ENCODE measurements at regions not wholly inside any gene's neighbourhood (a gene's known extent, or its start where the extent isn't known, plus 50 kb on each side); places are given as distances from the start of the nearest gene placed in this dataset.

DNA sequence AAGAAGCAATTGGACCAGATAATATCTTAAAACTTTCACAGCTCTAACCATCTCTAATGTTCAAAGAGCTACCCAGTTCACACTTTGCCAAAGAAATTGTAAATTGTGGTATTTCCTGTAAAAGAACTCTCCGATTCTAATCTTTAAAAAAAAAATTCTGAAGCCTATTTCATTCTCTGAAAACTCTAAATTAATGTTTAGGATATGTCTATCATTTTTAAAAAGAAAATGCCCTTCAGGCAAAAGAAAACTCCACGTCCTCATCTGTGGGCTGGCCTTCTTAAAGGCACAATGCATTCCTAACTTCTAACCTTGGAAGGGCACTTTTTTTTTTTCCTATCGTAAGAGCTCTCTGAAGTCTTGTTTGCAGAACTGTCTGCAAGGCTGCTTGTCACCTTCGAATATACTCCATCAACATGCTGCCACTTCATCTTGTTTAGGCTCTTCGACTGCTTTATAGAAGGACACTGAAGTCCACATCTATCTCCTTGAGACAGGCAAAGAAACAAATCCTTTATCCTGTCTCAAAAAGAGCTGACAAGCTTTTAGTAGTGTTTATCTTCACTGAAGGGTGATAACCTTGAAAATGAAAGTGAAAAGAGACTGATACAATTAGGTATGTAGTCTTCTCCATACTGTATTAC lies 124.3 kb upstream of the SLC39A10 start:
- Mint-ChIP-seq H3K9me3 (peaks cover 0 to 3% (median 0%) of the 10 kb centered on the region in 7 donors), H3K4me1 (peaks cover 55% of the 10 kb centered on the region), H3K27me3 (ENCODE audit: low read depth in 3 of 3) (no peaks in the 10 kb centered on the region), H3K27ac (peak overlapping the region; percentile 63 to 89 (median 77)), H3K4me3 (peak overlapping the region; percentile 63 to 83), H3K36me3 (no peaks in the 10 kb centered on the region)
- no peaks in the 10 kb centered on the region for H3K27me3 ChIP-seq (ENCODE audit: control insufficient read depth in 2 of 2, insufficient read depth in 2 of 2, low read length in 2 of 2)
- peak overlapping the region; percentile 84 for H2AFZ ChIP-seq (ENCODE audit: insufficient read depth, low read depth, low read length, poor library complexity, severe bottlenecking)
- H3K9ac ChIP-seq (ENCODE audit: insufficient read depth, low read length, poor library complexity, severe bottlenecking): peak overlapping the region; percentile 44
- no peaks in the 10 kb centered on the region for H3K79me2 ChIP-seq (ENCODE audit: insufficient read depth, low read length)
- DNase-seq: no peak
- peak overlapping the region in 2 of 3 experiments; percentile 59 to 68 for H3K4me3 ChIP-seq (replicated peaks in 1 of 3; ENCODE audit: low read depth in 2 of 3, low read length in 3 of 3)
- TF ChIP-seq, protein P1, sequence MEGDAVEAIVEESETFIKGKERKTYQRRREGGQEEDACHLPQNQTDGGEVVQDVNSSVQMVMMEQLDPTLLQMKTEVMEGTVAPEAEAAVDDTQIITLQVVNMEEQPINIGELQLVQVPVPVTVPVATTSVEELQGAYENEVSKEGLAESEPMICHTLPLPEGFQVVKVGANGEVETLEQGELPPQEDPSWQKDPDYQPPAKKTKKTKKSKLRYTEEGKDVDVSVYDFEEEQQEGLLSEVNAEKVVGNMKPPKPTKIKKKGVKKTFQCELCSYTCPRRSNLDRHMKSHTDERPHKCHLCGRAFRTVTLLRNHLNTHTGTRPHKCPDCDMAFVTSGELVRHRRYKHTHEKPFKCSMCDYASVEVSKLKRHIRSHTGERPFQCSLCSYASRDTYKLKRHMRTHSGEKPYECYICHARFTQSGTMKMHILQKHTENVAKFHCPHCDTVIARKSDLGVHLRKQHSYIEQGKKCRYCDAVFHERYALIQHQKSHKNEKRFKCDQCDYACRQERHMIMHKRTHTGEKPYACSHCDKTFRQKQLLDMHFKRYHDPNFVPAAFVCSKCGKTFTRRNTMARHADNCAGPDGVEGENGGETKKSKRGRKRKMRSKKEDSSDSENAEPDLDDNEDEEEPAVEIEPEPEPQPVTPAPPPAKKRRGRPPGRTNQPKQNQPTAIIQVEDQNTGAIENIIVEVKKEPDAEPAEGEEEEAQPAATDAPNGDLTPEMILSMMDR (IDR thresholded peaks at IDR 0.05): no peak
- peaks cover 47 to 57% of the 10 kb centered on the region in 2 donors for H3K4me1 ChIP-seq (ENCODE audit: control insufficient read depth in 1 of 2, insufficient read depth in 2 of 2, low read length in 2 of 2)
- no peaks in the 10 kb centered on the region for H3K9me3 ChIP-seq (replicated peaks in 1 of 2; ENCODE audit: control insufficient read depth in 1 of 2, insufficient read depth in 1 of 2, low read length in 2 of 2)
- intact Hi-C loops (cut with micrococcal nuclease): no loop called here
- no peaks in the 10 kb centered on the region for H3K36me3 ChIP-seq (replicated peaks in 1 of 2; ENCODE audit: control insufficient read depth in 1 of 2, insufficient read depth in 2 of 2, low read length in 2 of 2)
- WGBS (ENCODE audit: insufficient coverage): 8% methylated on average over 4 of the region's 5 CpGs
- H4K20me1 ChIP-seq (ENCODE audit: insufficient read depth, low read length): no peaks in the 10 kb centered on the region
- peak overlapping the region in 1 of 2 donors; percentile 90 for H3K27ac ChIP-seq (ENCODE audit: low read depth in 1 of 2, low read length in 2 of 2)
- H3K4me2 ChIP-seq (replicated peaks; ENCODE audit: extremely low read depth, low read length, poor library complexity, severe bottlenecking): peak overlapping the region; percentile 70

- DNase-seq: no peak
- peak overlapping the region in 1 of 3 experiments; percentile 68 for H3K4me3 ChIP-seq (replicated peaks in 1 of 3; ENCODE audit: low read depth in 2 of 3, low read length in 3 of 3)
- no peak overlapping the region for H3K4me3 Mint-ChIP-seq
- intact Hi-C loops (cut with micrococcal nuclease): no loop called here
- H3K9ac ChIP-seq (ENCODE audit: insufficient read depth, low read length, poor library complexity, severe bottlenecking): no peak overlapping the region
- H3K27ac ChIP-seq (ENCODE audit: low read depth in 1 of 2, low read length in 2 of 2): peak overlapping the region in 1 of 2 donors; percentile 90
- no peaks in the 10 kb centered on the region for H3K9me3 ChIP-seq (replicated peaks in 1 of 2; ENCODE audit: control insufficient read depth in 1 of 2, insufficient read depth in 1 of 2, low read length in 2 of 2)
- H3K4me2 ChIP-seq (replicated peaks; ENCODE audit: extremely low read depth, low read length, poor library complexity, severe bottlenecking): peak overlapping the region; percentile 70
- no peaks in the 10 kb centered on the region for H3K36me3 Mint-ChIP-seq
- no peaks in the 10 kb centered on the region for H3K27me3 ChIP-seq (ENCODE audit: control insufficient read depth in 2 of 2, insufficient read depth in 2 of 2, low read length in 2 of 2)
- no peaks in the 10 kb centered on the region for H4K20me1 ChIP-seq (ENCODE audit: insufficient read depth, low read length)
- WGBS (ENCODE audit: insufficient coverage): no CpG with 5 or more reads among the region's 1 CpG
- peak overlapping the region; percentile 84 for H2AFZ ChIP-seq (ENCODE audit: insufficient read depth, low read depth, low read length, poor library complexity, severe bottlenecking)
- peak overlapping the region in 5 of 7 donors; percentile 58 to 89 (median 68) for H3K27ac Mint-ChIP-seq
- peaks cover 0 to 1% (median 0%) of the 10 kb centered on the region in 3 donors for H3K27me3 Mint-ChIP-seq (ENCODE audit: low read depth in 3 of 3)
- H3K4me1 ChIP-seq (ENCODE audit: control insufficient read depth in 1 of 2, insufficient read depth in 2 of 2, low read length in 2 of 2): peaks cover 42 to 52% of the 10 kb centered on the region in 2 donors
- peaks cover 0 to 3% (median 0%) of the 10 kb centered on the region in 7 donors for H3K9me3 Mint-ChIP-seq
- TF ChIP-seq, protein P1 (IDR thresholded peaks at IDR 0.05): no peak
- H3K79me2 ChIP-seq (ENCODE audit: insufficient read depth, low read length): no peaks in the 10 kb centered on the region
- peaks cover 50% of the 10 kb centered on the region for H3K4me1 Mint-ChIP-seq
- H3K36me3 ChIP-seq (replicated peaks in 1 of 2; ENCODE audit: control insufficient read depth in 1 of 2, insufficient read depth in 2 of 2, low read length in 2 of 2): no peaks in the 10 kb centered on the region
Observed at GRCh38 chr2:195532255-195532627, 124.8 kb upstream of the SLC39A10 start.

Data from CD14-positive monocyte (primary cell).